ENCODE measurements at regions not wholly inside any gene's neighbourhood (a gene's known extent, or its start where the extent isn't known, plus 50 kb on each side); places are given as distances from the start of the nearest gene placed in this dataset.

DNA sequence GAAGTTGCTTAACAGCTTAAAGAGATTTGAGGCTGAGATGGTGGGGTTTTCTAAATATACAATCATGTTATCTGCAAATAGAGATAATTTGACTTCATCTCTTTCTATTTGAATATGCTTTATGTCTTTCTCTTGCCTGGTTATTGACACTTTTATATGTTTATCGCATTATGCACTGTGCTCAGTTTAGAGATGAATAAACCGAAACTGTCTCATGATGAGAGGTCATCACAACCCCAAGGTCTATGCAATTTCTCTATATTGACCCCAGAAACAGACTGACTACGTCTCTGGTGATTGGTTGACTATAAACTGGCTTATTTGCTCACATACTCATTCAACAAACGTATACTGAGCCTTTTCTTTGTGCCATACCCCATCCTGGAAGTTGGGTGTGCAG lies 117.9 kb upstream of the NRIP1 start (continued):
- TF ChIP-seq, protein P1, sequence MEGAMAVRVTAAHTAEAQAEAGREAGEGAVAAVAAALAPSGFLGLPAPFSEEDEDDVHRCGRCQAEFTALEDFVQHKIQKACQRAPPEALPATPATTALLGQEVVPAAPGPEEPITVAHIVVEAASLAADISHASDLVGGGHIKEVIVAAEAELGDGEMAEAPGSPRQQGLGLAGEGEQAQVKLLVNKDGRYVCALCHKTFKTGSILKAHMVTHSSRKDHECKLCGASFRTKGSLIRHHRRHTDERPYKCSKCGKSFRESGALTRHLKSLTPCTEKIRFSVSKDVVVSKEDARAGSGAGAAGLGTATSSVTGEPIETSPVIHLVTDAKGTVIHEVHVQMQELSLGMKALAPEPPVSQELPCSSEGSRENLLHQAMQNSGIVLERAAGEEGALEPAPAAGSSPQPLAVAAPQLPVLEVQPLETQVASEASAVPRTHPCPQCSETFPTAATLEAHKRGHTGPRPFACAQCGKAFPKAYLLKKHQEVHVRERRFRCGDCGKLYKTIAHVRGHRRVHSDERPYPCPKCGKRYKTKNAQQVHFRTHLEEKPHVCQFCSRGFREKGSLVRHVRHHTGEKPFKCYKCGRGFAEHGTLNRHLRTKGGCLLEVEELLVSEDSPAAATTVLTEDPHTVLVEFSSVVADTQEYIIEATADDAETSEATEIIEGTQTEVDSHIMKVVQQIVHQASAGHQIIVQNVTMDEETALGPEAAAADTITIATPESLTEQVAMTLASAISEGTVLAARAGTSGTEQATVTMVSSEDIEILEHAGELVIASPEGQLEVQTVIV (IDR thresholded peaks at IDR 0.05; ENCODE audit: borderline replicate concordance, partially characterized antibody), result no peak
- TF ChIP-seq NR2C2 (IDR thresholded peaks at IDR 0.05; ENCODE audit: borderline replicate concordance, control insufficient read depth, insufficient read length, low read depth) (no peak), ZBED1 (IDR thresholded peaks at IDR 0.05; ENCODE audit: borderline replicate concordance) (no peak), TAF1 (IDR thresholded peaks at IDR 0.05; ENCODE audit: borderline replicate concordance, low read depth, low read length) (no peak), BMI1 (IDR thresholded peaks at IDR 0.05; ENCODE audit: borderline replicate concordance) (no peak), RUNX3 (IDR thresholded peaks at IDR 0.05; ENCODE audit: low read length) (0 out of 2 replicates have a peak, but pooled peaks have one; percentile 21), SRF (IDR thresholded peaks at IDR 0.05; ENCODE audit: low read depth in 2 of 2, low read length in 2 of 2) (no peak), NFYB (IDR thresholded peaks at IDR 0.05; ENCODE audit: insufficient read depth, low read depth, low read length) (no peak), FOS (IDR thresholded peaks at IDR 0.05; ENCODE audit: borderline replicate concordance, extremely low read depth, insufficient read length) (no peak)

DNA sequence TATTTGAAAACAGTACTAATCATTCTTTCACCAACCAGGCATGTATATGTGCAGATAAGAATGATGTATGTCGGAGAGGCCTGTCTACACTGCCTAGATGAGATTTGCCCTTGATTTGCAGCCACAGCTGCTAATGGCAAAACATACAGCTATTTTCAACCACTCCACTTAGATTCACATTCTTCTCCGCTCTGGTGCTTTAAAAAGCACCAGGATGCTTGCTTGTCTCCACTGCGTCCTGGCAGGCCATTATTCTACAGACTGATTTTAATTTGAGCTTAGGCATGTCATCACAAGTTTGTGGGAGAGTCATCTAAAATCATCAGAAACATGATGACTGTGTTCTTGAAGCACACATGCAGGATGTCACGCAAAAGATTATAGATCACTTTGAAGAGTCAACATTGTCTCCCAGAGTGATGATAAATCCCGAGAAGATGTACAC lies 119.0 kb upstream of the NRIP1 start:
- H3K9me3 ChIP-seq (replicated peaks; ENCODE audit: control insufficient read depth, insufficient read depth, low read length), result no peaks in the 10 kb centered on the region
- no peak for FAIRE-seq
- no peaks in the 10 kb centered on the region for H3K27me3 ChIP-seq (replicated peaks in 1 of 2; ENCODE audit: control insufficient read depth in 2 of 2, insufficient read depth in 2 of 2, low read length in 1 of 2)
- intact Hi-C loops (cut with micrococcal nuclease; ENCODE audit: unreplicated experiment) (no loop called here), in situ Hi-C loops (cut with MboI) (no loop called here)
- ChIA-PET RAD21 (ENCODE audit: unreplicated experiment) (no interaction called here), POLR2A (no interaction called here), CTCF (no interaction called here), SMC1A (ENCODE audit: uncharacterized antibody, unreplicated experiment) (no interaction called here)
- H2AFZ ChIP-seq (ENCODE audit: control insufficient read depth, low read depth, low read length), result no peak overlapping the region
- DNase-seq (ENCODE audit: low read depth, low spot score), result no peak
- H3K4me1 ChIP-seq (ENCODE audit: control insufficient read depth, insufficient read depth, low read length), result no peaks in the 10 kb centered on the region
- no peak overlapping the region for H3K4me3 ChIP-seq
- no peak for ATAC-seq
- 25% methylated on average over 5 of the region's 5 CpGs for WGBS (ENCODE audit: insufficient coverage, insufficient replicate concordance, low lambda C conversion rate, missing lambda C conversion rate)
- H3K4me2 ChIP-seq (ENCODE audit: control insufficient read depth, insufficient read depth), result no peak overlapping the region
- no peaks in the 10 kb centered on the region for H3K79me2 ChIP-seq (ENCODE audit: control insufficient read depth, insufficient read depth, low read length)
- no peak overlapping the region for H3K27ac ChIP-seq (ENCODE audit: control insufficient read depth, insufficient read depth)
- H3K9ac ChIP-seq (ENCODE audit: control insufficient read depth, insufficient read depth, low read length), result no peak overlapping the region
- no peaks in the 10 kb centered on the region for H3K36me3 ChIP-seq (ENCODE audit: control insufficient read depth in 2 of 2, insufficient read depth in 2 of 2, low read length in 1 of 2)
- no TSS peak for BruUV-seq (replicated peaks)
- no peaks in the 10 kb centered on the region for H4K20me1 ChIP-seq (ENCODE audit: control insufficient read depth, insufficient read depth)
- TF ChIP-seq, protein P2, sequence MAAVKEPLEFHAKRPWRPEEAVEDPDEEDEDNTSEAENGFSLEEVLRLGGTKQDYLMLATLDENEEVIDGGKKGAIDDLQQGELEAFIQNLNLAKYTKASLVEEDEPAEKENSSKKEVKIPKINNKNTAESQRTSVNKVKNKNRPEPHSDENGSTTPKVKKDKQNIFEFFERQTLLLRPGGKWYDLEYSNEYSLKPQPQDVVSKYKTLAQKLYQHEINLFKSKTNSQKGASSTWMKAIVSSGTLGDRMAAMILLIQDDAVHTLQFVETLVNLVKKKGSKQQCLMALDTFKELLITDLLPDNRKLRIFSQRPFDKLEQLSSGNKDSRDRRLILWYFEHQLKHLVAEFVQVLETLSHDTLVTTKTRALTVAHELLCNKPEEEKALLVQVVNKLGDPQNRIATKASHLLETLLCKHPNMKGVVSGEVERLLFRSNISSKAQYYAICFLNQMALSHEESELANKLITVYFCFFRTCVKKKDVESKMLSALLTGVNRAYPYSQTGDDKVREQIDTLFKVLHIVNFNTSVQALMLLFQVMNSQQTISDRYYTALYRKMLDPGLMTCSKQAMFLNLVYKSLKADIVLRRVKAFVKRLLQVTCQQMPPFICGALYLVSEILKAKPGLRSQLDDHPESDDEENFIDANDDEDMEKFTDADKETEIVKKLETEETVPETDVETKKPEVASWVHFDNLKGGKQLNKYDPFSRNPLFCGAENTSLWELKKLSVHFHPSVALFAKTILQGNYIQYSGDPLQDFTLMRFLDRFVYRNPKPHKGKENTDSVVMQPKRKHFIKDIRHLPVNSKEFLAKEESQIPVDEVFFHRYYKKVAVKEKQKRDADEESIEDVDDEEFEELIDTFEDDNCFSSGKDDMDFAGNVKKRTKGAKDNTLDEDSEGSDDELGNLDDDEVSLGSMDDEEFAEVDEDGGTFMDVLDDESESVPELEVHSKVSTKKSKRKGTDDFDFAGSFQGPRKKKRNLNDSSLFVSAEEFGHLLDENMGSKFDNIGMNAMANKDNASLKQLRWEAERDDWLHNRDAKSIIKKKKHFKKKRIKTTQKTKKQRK (IDR thresholded peaks at IDR 0.05; ENCODE audit: low read depth, low read length), result no peak
- TF ChIP-seq RCOR1 (conservative IDR thresholded peaks at IDR 0.05; ENCODE audit: low read depth, low read length) (no peak), SP1 (IDR thresholded peaks at IDR 0.05; ENCODE audit: low read depth, low read length) (no peak), SPI1 (IDR thresholded peaks at IDR 0.05; ENCODE audit: borderline replicate concordance, insufficient read depth, low read depth, low read length) (no peak), SMAD1 (IDR thresholded peaks at IDR 0.05; ENCODE audit: low read depth, partially characterized antibody) (no peak), JUND (IDR thresholded peaks at IDR 0.05; ENCODE audit: low read depth, low read length) (no peak), ZNF622 (IDR thresholded peaks at IDR 0.05) (no peak), GABPA (IDR thresholded peaks at IDR 0.05; ENCODE audit: low read depth) (no peak), ZNF207 (IDR thresholded peaks at IDR 0.05; ENCODE audit: borderline replicate concordance) (no peak), ZNF217 (IDR thresholded peaks at IDR 0.05) (no peak), BMI1 (IDR thresholded peaks at IDR 0.05; ENCODE audit: borderline replicate concordance) (no peak)
- TF ChIP-seq, protein P3, sequence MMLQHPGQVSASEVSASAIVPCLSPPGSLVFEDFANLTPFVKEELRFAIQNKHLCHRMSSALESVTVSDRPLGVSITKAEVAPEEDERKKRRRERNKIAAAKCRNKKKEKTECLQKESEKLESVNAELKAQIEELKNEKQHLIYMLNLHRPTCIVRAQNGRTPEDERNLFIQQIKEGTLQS (IDR thresholded peaks at IDR 0.05; ENCODE audit: borderline replicate concordance, extremely low read depth, low read depth, low read length), result no peak
